ENCODE measurements at regions not wholly inside any gene's neighbourhood (a gene's known extent, or its start where the extent isn't known, plus 50 kb on each side); places are given as distances from the start of the nearest gene placed in this dataset.
"Not testable (repeated sequence)": the region's sequence is repeated elsewhere in the genome, so short reads cannot be mapped to it uniquely, and the experiment has no call there.

DNA sequence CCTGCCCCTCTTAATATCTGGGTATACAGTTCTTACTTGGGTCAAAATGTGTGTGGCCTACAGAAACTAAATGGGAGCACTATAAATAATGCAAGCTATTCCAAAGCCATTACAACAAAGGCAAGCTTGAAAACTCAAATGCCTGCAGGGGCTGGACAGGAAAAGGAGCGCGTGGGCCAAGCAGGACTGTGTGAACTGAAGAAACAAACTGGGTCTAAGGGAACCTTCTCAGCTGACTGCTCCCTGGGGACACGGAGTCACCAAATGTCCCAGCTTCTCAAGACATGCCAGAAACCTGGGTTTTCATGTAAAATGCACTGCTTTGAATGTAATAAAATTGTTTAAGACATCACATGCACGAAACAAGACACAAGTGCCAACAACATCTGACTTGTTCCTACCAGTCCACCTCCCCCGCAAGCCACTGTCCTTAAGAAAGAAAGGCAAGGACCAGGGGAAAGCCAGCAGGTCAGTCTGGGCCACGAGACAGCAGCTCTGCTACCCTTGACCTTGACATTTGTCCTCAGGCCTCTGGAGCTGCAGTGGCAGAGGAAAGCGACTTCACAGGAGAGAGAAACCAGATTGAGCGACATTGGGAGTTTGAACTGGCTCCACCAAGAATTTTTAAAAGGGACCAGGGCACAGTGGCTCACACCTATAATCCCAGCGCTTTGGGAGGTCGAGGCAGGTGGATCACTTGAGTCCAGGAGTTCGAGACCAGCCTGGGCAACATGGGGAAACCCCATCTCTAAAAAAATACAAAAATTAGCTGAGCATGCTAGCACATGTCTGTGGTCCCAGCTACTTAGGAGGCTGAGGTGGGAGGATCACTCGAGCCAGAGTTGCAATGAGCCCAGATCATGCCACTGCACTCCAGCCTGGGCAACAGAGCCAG lies 89.7 kb upstream of the SH3BP4 start:
- DNase-seq: peak; percentile 38

DNA sequence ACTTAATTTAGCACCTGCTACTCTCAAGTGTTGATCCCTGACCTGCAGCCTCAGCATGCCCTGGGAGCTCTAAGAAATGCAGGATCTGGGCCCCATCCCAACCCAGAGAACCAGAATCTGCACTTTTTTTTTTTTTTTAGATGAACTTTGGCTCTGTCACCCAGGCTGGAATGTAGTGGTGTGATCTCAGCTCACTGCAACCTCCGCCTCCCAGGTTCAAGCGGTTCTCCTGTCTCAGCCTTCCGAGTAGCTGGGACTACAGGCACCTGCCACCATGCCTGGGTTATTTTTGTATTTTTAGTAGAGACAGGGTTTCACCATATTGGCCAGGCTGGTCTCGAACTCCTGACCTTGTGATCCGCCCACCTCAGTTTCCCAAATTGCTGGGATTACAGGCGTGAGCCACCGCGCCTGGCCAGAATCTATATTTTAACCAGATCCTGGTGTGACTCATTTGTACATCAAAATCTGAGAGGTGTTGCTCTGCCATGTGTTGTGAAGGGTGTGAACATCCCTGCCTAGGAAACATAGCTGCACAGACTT lies 92.4 kb upstream of the SH3BP4 start:
- DNase-seq: not testable (repeated sequence)

DNA sequence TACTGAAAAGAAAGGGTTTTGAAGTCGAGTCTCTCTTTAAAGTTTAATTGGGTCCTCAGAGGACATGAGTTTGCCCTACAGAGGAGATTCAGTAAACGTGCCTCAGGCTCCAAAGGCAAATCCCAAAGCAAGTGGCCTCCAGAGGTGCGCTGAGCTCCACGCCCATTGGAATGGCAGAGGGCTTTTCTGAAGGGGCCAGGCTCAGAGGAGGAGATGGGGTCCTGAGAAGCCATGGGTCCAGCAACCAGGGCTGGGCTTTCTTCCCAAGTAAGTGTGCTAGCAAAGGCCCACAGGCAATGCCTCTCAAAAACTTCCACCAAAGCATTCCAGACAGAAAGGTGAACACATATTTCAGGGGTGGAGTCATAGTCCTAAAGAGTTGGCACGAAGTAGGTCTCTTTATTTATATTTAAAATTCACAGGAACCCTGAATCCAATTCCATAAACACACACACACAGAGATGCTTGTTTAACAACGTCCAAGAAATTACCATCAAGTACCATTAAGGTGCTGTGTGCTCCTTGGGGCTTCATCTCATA lies 93.0 kb upstream of the SH3BP4 start:
- DNase-seq: no peak

DNA sequence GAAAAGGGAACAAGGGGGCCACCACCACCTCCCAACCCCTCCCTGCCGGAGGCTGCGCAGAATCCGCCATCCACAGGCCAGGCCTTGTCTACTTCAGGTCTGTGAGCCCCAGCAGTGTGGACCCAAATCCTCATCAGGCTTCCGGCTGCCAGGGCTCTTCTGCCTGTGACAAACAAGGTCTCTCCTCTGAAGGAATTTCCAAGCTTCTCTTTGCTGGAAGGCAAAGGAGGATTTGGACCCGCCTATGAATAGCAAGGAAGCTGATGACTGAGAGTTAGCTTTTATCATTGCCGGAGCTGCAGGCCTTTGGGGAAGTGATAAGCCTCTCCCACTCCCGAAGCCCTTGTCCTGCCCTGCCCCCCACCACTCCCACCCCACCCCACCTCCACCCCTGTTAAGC lies 93.7 kb upstream of the SH3BP4 start:
- DNase-seq: no peak

DNA sequence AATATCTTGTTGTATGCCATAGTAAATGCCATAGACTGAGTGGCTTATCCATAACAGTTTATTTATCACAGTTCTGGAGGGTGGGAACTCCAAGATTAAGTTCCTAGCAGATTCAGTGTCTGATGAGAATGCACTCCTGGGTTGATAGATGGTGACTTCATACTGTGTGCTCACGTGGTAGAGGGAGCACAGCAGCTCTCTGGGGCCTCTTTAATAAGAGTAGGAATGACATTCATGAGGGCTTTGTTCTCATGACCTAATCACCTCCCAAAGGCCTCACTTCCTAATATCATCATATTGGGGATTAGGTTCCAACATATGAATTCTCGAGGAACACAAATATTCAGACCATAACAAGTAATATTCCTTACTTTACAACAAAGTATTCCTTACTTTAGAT lies 98.1 kb upstream of the SH3BP4 start:
- no peak for DNase-seq

DNA sequence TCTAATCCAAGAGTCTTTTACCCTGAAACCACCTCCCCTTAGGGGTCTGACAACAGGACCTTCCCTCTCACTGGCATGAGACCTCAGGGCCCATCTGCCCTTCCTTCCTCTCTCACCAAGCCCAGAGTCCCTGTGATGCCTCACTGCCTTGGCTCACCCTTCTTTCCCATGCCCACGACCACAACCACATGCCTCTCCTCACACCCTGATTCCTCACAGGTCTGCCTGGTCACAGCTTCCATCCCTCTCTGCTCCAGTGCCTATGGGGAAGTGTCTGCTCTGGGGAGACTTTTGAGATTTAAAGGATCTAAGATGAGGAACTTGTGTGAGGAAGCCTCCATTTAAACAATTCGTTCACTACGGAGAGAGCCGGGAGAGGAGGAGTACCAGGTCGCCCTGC lies 98.9 kb upstream of the SH3BP4 start:
- no peak for DNase-seq

DNA sequence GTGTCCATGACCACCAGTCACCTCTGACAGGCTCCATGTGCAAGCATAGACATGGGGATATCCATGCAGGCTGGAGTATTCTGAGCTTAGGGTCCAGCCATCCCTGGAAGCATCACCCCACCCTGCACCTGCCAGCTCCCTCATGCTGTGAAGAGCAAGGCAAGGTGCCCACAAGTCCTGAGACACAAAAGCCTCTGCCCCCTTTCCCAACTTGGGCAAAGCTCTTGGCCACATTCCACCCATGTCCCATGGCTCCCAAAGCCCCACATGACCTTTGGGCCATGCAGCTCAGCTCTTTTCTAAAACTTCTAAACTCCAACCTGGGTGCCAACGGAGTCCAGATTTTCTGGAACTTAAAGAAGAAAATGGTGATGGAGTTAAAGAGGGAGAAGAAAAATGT lies 99.8 kb upstream of the SH3BP4 start:
- DNase-seq: no peak

DNA sequence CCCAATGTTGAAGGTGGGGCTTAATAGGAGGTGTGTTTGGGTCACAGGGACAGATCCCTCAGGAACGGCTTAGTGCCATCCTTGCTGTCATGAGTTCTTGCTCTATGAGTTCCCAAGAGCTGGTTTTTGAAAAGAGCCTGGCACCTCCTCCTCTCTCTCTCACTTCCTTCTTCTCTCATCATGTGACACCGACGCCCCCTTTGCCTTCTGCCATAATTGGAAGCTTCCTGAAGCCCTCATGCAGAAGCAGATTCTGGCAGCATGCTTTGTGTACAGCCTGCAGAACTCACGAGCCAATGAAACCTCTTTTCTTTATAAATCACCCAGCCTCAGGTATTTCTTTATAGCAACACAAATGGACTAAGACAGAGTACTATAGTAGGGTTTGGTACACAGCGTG lies 100.4 kb upstream of the SH3BP4 start:
- DNase-seq: no peak

DNA sequence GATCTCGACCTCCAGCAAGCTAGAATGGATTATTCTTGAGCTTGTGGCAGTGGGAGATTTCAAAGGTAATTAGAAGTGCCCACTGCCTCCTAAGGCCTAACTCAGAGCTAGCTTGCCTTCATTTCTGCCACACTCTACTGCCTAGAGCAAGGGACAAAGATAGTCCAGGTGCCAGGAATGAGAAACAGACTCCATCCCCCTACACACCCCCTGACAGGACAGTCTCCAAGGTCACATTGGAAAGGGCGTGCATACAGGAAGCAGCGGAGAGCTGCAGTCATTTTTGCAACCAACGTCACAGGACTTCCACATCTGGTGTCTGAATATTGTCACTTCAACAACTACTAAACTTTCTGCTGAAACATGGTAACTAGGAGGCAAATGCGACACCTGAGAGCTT lies 101.0 kb upstream of the SH3BP4 start:
- no peak for DNase-seq

DNA sequence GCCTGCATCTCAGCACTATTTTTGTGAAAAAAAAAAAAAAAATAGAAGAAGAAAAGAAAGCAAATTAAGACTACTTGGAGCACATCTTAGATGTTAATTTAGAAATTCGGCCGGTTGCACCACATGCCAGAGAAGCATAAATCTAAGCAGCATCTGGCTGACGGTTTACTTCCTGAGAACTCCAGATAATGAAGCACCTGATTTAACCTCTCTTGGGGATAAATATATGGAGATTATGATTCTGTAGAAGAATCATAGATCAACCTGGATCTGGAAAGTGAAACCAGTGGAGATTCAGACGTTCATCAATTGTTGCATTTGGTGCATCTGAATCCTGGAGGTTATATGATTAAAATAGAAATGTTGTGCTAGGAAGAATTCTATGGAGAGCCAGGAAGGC lies 102.1 kb upstream of the SH3BP4 start:
- no peak for DNase-seq

DNA sequence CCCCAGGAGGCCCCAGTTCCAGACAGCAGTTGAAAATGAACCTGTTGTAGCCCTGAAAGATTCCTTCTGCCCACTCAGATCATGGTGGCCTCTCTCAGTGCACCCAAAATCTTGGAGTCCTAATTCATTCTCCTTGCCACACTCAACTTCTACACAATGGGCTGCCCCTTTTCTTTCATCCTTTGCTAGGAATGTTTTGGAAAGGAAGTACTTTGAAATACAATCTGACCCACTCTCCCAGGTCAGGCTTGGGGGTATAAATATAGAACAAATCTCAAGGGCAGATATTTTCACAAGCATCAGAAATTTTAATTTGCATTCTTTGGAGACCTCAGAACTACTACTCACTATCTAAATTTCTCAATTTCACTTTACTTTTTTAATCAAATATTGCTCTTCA lies 103.2 kb upstream of the SH3BP4 start:
- DNase-seq: no peak

DNA sequence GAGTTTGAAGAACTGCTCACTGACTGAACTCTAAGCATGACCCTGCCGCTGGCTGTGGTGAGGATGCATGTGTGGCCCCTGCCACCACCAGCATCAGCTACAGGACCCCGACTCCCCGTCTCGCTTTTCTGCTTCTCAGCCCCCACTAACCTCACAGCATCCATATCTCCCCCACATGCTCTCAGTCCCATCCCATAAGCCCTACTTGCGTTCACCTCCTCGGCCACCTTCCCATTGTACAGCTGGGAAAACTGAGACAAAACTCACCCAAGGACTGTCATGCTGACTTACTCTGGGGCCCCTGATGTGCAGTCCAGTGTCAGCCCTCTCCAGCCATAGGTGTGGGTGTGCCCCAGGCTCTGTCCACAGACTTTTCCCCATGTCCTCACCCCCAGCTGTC lies 104.2 kb upstream of the SH3BP4 start:
- DNase-seq: no peak

DNA sequence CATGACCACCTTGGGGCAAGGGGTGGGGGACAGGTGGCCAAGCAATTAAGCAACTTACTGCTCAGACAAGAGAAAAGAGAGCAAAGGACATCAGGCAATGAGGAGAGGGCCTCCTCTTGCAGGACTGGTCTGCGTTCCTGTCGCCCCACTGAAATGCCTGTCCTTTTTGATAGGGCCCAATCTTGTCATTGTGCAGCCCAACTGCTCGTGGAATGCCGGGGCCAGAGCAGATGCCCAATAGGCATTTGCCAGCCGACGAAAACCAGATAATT lies 104.5 kb upstream of the SH3BP4 start:
- DNase-seq: no peak

DNA sequence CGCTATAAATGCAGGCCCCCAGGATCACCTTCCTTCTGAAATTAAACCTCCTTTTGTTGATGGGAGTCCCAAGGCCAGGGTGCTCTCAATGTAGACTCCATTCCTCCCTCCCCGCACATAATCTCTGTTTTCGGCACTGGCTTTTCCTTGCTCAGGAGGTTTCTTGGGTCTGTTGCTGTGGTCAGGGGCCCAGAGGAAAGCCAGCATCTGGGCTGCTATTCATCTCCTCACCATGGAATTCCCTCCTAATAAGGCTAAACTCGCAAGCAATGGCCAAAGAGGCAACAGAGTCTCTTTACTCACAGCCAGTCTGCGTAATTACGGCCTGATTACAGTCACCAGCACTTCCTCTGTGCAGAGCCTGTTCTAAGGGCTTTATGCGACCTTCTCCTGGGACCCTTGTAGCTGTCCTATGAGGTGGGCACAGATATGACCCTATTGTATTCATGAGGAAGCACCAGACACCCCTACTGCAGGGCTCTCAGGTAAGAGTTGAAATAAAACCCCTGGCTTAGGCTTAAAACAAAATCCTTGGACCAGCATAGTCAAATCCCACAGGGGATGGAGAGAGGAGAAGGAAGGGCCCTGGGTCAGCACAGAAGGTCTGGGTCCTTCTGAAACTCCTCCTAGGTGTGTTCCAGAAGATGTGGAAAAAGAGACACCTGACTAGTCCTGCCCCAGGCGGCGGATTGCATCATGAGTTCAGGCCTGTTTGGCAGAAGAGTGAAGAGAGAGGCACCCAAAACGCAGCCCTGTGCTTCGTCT lies 105.0 kb upstream of the SH3BP4 start:
- no peak for DNase-seq

DNA sequence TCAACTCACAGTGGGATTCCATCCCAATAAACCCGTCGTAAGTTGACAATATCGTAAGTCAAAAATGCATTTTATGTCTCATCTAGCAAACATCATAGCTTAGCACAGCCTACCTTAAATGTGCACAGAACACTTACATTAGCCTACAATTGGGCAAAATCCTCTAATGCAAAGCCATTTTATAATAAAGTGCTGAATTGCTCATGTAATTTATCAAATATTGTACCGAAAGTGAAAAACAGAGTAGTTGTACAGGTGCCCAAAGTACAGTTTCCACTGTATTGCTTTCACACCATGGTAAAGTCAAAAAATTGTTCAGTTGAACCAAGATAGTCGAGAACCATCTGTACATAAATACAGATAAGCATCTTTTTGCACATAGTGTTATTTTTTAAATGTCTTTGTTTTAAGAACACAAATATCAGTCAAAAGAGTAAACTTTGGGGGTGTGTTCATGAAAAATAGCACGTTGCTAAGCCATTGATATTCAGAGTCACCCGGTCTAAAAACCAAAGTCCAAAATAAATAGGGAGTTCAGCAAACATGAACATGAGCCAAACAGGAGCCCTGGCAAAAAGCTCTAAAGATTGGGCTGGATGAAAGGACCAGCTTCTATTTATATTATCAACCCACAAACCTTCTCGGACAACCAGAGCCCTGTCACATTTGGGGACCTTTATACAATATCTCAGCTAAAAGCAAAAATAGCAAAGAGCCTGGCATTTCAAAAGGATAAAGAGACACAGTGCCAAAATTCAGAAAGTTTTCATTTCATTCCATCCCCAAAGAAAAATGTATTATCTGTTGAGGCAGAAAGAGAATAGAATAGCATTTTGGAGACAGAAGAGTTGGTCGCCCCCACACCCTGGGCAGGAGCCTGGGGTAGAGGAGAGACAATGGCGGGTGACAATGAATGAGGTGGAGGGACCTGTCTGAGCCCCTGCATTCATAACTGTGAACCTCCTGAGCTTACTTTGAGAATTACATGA lies 105.9 kb upstream of the SH3BP4 start:
- no peak for DNase-seq

DNA sequence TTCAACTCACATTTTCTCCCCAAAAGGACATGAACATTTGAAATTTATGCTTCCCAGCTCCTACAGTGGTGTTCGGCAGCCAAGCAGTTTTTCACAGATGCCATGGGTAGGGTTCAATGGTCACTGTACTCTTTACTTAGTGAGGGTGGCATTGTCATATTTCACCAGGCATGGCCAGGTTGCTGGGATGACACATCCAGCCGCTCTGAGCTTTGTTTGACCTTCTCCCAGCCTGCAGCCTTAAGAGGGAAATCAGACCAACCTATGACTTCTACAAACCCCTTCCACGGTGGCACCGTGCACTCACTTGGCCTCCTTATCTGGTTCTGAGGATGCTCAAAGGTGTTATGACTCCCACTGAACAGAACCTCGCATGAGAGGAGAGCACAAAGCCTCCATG lies 108.4 kb upstream of the SH3BP4 start:
- no peak for DNase-seq

DNA sequence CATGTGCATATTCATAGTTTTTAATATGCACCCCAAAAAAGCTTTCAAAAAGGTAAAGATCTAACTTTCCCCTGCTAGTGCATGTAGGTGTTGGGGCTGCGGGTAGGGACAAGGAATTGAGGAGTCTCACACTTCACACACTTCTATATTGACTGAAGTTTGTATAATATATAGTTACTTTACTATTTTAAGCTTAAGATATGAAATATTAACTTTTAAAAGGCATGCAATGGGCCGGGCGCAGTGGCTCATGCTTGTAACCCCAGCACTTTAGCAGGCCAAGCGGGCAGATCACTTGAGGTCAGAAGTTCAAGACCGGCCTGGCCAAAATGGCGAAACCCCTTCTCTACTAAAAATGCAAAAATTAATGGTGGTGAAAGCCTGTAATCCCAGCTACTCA lies 109.1 kb upstream of the SH3BP4 start:
- no peak for DNase-seq

DNA sequence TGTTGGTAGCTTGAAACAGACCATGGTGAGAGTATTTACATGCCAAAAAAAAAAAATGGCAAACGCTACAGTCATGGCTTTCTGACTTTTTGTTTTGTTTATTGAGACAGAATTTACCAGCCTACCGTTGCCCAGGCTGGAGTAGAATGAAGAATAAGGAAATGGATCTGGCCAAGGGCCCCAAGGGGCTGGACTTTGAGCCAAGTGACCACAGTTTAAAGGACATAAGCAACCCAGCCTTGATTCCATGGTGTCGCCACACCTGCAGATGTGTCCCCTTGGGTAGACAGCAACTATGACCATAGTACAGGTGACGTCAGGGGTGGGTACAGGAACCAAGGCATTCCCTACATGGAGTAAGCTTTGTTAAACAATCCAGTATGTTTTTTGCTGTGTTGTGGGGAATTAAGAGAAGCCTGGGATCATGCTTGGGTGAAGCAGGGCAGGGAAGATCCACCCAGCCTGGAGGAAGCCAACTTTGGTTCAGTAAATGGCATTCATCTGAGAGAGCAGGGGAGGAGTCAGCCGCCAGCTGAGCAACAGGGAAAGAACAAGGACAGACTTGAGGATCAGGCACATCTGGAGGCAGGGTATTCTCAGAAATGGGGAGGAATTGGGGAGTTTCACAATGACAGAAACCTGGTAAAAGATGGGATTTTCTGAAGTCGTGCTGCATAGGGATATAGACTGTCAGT lies 110.3 kb upstream of the SH3BP4 start:
- DNase-seq: no peak

DNA sequence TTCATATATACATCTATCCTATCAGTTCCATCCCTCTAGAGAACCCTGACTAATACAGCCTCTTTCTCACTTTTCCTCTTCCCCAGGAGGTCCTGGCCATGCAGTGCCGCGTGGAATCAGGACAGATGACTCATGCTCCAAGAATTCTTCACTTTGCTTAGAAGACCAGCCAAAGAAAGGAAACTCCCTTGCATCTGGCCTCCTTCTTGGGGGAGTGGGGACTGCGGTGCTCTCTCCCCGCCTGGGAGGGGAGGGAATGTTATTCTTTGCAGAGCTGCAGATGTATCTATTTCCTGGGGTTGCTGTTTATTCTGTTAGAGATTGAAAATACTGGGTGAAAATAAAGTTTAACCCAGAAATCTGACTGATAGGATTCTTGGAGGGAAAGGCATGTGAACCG lies 111.5 kb upstream of the SH3BP4 start:
- peak; percentile 99 for DNase-seq

DNA sequence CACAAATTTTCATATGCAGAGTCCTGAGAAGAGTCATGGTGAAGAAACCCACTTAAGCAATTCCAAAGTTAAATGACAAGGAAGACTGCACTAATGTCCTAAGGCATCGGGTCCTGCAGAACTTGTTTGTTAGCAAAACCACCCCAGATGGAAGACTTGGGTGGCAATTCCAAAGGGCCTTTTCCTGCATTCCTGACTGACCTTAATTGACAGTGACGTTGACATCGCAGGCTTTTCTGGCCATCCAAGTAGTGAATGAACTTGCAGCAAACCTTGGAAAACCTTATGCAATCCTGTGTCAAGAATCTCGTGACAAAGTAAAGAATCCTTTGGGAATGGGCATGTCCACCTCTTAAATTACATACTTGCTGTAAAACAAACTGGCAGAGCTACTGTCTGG lies 112.5 kb upstream of the SH3BP4 start:
- DNase-seq: peak; percentile 44

DNA sequence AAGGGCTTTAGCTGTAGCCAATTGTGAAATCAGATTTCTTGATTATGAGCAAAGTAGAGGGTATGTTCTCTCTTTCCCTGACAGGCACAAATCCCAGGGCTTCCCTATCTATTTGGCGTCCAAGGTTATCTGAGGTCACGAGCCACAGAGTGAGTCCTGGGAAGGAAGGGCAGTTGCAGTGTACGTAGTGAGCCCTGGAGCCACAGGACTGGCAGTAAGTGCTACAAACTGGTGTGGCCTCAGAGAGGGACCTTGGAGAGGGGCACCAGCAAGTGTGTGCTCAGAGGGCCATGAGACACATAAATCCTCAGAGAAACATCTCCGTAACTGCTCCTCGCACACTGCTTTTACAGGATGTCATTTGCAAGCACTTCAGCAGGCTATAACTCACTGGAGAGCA lies 115.5 kb upstream of the SH3BP4 start:
- no peak for DNase-seq

DNA sequence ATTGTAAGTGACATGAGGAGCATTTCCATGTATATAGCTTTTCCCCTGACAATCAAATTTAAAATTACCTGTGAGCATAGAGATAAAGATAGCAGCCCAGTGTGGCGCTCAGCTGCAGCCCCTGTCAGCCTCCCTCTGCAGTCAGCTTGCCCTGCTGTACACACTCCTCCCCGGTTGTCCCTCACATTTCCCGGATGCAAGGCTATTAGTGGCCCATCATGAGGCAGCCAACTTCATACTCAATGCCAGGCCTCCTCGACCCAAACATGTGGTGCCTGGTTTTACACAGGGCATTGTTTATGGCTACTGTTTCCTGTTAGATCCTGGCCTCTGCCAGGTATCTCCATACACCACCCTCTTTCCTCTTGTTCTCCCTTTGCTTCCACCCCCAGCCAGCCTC lies 116.1 kb upstream of the SH3BP4 start:
- no peak for DNase-seq

Data from fibroblast of skin of back (primary cell).